ENCODE measurements at regions not wholly inside any gene's neighbourhood (a gene's known extent, or its start where the extent isn't known, plus 50 kb on each side); places are given as distances from the start of the nearest gene placed in this dataset.

DNA sequence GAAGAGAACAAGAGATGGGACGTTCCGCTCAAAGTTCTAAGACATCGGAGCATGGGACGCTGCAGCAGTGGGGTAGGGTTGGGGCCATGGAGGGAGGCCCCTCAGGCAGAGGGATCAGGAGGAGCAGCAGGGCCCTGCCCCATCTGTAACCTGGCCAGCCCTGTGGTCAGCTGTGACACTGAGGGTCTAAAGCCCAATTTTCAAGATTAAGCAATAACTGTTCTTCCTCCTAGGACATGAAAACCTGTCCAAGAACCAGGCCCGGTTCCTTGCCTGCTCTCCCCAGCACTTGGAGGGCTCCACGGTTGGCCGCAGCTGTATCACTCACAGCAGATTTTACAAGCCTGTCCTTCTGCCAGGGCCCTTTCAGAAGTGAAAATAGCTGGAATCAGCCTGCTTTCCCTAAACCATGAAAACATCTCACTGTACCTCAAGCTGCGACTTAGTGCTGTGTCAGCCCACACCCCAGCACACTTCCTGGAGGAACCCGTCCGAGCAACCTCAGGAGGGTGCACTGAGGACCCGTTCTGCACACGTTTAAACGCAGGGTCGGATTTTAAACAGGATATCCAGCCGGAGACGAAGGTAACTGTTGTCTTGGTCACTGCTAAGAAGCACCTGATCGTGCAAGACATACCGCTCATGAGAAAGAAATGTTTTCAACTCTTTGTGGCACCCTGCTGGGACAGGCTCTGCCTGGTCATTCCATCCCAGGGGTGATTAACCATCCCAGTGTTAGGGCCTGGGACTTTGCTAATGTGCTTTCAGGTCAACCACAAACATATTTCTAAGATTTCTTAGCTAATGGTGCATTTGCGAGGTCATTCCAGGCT, 201.9 kb upstream of the DIO3 start:
- in situ Hi-C loops (cut with MboI; ENCODE audit: low sequenced_read_pairs) = no loop called here

DNA sequence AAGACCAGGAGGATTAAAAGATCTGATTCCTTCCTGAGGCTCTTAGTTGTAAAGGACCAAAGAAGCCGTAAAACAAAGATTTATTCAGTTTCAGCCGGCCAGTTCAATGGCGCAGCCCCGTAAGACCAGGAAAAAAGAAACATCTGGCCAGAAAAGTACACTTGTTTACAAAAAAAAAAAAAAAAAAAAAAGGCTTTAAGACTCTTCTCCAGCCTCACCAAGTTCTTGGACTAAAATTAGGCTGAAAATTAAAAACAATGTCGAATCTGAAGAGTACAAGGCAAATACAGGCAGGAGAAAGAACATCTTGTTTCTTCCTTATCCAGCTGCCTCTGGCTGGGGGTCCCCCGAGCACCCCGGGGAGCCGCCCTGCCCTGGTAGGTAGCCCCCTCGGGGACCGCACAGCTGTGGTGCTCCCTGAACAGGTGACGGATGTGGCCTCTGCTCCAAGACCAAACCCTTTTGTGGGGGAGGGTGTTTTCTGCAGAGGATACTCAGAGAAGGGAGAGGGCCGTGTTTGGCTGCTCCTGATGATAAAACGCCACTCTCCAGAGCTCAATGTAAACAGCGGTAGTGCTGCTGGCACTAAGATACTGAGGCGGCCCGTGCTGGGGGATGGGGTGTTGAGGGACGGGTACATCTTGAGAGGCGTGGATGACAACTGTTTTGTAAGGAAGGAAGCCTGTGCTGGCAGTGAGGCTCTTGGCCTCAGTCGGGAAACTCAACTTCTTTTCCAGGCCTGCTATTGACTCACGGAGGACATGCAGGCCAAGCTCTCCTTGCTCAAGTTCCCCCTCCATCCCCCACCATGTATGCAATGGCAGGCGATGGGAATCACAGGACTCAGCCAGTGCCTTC, 201.0 kb upstream of the DIO3 start:
- in situ Hi-C loops (cut with MboI; ENCODE audit: low sequenced_read_pairs) = no loop called here

DNA sequence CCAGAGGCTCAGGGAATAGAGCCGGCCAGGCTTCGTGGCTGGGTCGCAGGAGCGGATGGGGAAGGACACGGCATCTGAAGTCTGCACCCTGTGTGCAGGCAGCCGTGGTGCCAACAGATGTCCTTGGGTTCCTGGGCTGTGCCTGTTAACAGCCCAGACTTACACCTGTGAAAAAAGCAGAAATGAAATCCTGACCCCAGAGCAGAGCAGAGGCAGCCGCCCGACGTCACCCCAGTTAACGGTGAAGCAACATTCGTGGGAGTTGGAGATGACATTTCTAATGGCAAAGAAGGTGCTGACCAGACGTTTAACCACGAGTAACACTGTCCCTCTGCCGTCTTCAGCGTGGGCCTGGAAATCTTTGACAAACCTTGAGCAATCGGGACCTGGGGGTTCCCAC, 200.3 kb upstream of the DIO3 start:
- in situ Hi-C loops (cut with MboI; ENCODE audit: low sequenced_read_pairs) = no loop called here

- in situ Hi-C loops (cut with MboI; ENCODE audit: low sequenced_read_pairs) = no loop called here
Measured at GRCh38 chr14:101361451-101362433, 199.6 kb upstream of the DIO3 start.

DNA sequence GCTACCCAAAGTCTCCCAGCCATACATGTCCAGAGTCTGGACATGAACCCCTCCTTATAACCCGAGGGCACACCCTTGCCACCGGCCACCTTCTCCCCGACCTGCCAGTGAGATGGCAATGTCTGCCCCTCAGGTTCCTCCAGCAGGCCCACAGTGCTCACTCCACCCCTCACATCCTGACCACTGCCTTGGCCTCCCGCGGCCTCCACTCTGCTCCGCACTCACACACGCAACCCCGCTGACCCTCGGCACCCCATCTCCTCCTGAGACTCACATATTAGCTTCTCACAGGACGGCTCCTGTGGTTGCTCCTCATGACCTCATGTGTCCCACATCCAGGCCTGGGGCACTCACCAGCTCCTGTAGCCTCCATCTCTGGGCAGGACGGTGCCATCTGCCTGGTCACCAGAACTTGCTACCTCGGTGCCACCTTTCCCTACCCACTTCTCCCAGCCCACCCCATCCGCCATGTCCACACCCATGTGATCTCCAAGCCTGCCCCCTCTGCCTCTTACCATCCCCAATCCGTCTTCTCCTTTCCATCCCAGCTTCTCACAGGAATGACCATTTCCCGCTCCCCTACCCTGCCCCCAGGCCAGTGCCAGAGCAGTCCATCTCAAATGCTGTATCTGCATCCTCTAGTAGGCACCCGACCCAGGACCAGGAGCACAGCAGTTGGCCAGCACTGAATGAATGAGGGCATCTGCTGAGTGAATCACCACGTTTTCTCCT, 198.6 kb upstream of the DIO3 start:
- in situ Hi-C loops (cut with MboI; ENCODE audit: low sequenced_read_pairs) = no loop called here

DNA sequence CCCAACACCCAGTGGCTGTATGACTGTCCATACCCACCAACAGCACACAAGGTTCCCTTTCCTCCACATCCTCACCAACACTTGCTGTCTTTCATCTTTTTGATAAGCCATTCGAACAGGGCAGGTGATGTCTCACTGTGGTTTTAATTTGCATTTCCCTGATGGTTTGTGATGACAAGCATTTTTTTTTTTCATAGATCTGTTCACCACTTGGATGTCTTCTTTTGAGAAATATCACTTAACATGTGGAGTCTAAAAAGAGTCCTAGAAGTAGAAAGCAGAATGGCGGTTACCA, 198.1 kb upstream of the DIO3 start:
- in situ Hi-C loops (cut with MboI; ENCODE audit: low sequenced_read_pairs) = no loop called here

DNA sequence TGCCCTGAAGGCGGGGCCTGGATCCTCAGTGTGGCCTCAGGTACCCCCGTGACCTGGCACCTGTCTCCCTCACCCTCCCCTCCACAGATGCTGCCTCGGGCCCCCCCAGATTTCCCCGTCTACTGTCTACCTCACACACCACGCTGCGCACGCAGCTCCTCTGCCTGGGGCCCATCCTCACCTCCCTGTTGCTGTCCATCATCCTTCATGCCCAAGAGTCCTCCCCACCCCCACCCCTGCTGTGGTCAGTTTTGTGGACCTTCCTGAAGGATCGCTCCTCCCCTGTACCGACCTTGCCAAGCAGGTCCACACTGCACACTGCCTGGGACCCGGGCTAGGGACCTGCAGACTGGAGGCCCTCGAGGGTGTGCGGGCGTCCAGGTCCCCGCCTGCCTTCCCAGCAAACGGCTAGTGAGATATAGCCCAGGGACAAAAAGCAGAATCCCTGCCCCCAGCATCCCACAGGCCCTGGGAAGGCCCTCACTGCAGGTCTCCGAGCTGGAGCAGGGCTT, 197.4 kb upstream of the DIO3 start:
- in situ Hi-C loops (cut with MboI; ENCODE audit: low sequenced_read_pairs) = no loop called here

DNA sequence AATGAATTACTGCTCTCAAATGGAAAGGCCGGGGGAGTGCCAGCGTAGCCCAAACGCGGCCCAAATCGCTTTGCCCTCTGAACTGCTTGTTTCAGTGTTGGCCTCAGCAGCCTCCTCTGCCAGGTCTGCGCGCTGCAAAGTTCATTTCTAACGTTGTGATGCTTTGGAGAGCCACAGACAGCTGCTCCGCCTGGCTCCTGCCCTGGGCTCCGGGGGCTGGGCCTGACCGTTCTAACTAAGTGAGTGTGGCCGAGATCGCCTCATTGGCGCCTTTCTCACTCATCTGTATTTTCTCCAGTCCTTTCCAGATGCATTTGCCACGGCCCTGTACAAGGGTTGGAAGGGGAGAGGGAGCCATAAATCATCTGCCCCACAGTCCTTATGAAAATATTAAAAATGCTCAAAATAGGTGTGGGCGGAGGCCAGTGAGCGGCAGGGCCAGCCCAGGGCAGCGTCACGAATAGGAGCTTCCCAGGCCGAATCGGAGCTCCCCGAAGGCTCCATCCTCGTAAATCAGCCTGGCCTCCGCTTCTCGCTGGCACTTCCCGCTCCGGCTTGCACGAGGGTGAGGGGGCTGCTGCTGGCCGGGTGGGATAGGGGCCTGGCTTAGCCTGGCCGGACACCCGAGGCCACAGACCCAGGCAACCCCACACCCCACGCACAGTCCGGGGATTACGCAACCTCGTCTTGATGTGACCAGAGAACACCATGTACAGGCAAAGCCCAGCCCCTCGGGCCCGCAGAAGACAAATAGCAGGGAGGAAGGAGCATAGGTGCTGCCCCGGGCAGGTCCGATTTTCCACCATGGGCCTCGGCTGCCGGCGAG, 196.6 kb upstream of the DIO3 start:
- in situ Hi-C loops (cut with MboI; ENCODE audit: low sequenced_read_pairs) = no loop called here

- in situ Hi-C loops (cut with MboI; ENCODE audit: low sequenced_read_pairs) = no loop called here
Measured at GRCh38 chr14:101365329-101366158, 195.8 kb upstream of the DIO3 start.

DNA sequence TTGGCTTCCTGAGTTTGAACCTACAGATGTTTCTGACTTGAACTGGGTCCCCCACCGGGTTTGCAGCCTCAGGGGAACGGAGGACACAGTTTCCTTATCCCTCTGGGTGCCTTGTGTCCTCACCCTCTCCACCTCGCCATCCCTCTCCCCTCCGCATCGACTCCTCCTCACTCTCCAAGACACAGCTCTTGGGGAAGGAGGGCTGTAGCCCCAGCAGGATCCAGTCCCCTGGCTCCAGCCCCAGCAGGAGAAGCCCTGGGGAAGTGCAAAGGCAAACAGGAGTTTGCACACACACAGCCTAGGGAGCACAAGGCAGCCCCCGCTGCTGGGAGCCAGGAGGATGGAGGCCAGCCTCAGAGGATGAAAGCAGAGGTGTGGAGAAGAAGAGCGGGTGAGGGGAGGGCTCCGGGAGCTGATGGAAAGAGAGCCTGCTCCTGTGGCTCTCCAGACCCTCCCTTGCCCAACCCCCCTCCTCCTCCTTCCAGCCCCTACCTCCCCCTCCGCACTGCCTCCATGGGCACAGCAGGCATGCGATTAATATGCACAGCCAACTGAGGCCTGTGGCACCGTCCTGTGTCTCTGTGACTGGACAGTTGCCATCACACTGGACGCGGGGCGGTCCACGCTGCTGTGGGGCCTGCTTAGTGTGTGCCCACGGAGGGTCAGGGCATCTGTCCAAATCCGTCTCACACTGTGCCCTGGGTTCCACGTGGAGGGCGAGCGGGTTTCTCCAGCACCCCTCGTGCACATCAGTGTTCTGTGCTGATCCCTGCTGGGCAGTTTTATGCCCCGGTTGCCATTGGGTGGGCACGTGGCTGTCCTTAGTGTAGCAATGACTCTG, 193.7 kb upstream of the DIO3 start:
- in situ Hi-C loops (cut with MboI; ENCODE audit: low sequenced_read_pairs) = no loop called here

GRCh38 chr14:101368629-101369028, 192.7 kb upstream of the DIO3 start:
- in situ Hi-C loops (cut with MboI; ENCODE audit: low sequenced_read_pairs) = no loop called here

- in situ Hi-C loops (cut with MboI; ENCODE audit: low sequenced_read_pairs) = no loop called here
Measured at GRCh38 chr14:101369194-101369915, 191.9 kb upstream of the DIO3 start.

GRCh38 chr14:101369916-101370592, 191.2 kb upstream of the DIO3 start:
- in situ Hi-C loops (cut with MboI; ENCODE audit: low sequenced_read_pairs) = no loop called here

DNA sequence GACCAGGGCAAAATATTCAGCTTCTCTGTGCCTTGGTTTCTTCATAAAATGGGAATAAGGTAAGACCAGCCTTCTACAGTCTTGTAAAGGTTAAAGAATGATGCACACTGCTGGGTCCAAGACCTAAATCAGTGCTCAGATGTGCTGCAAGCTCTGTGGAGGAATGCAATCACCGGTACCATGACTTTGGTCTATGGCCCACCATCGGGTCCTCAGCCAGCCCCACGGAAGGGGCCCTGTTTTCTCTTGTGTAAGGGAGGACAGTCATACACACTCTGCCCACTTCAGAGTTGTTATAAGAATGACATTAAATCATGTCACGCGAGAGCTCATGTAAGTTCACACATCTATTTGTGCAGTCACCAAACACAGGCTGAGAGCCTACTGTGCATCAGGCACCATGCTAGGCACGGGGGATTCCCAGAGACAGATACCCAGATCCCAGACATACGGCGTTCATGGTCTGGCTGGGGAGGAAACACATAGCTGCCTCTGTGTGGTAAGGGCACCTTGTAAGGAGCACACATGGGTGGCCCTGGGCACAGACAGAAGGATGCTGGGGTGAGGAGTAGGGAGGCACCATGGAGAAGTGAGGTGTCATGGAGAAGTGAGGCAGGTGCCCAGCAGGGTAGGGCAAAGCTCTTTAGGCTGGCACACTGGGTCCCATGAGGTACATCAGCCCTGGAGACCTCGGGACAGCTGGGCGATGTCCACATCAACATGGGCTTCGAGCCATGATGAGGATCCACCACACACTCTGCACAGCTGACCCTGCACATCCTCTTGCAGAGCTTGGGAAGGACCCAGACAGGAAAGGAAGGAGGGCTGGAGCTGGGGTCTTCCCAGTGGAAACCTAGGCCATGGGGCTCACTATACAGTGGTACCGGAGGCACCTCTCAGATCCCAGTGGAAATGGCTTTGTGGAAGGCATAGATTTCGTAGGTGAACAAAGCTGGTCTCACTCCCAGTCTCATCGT, 190.4 kb upstream of the DIO3 start:
- in situ Hi-C loops (cut with MboI; ENCODE audit: low sequenced_read_pairs) = no loop called here

Measured in HL-60/S4 (cell line).